ENCODE measurements at regions not wholly inside any gene's neighbourhood (a gene's known extent, or its start where the extent isn't known, plus 50 kb on each side); places are given as distances from the start of the nearest gene placed in this dataset.

GRCh38 chr1:192927496-192927895 lies 118.7 kb downstream of the RGS2 start:
- no peak for TF ChIP-seq POLR2A (IDR thresholded peaks at IDR 0.05; ENCODE audit: extremely low read depth, insufficient read length)
- no peak for TF ChIP-seq MYC (IDR thresholded peaks at IDR 0.05; ENCODE audit: low read depth, low read length)
- TF ChIP-seq MAX (IDR thresholded peaks at IDR 0.05; ENCODE audit: low read depth, low read length), result no peak
- TF ChIP-seq CTCF (IDR thresholded peaks at IDR 0.05; ENCODE audit: low read depth, low read length), result no peak
- H3K4me3 ChIP-seq (ENCODE audit: low read depth, low read length), result no peak overlapping the region
- no peak for DNase-seq (ENCODE audit: low read depth)

- H3K4me3 ChIP-seq (ENCODE audit: low read depth, low read length), result no peak overlapping the region
- no peak for TF ChIP-seq CTCF (IDR thresholded peaks at IDR 0.05; ENCODE audit: low read depth, low read length)
- no peak for TF ChIP-seq MYC (IDR thresholded peaks at IDR 0.05; ENCODE audit: low read depth, low read length)
- no peak for TF ChIP-seq MAX (IDR thresholded peaks at IDR 0.05; ENCODE audit: low read depth, low read length)
- no peak for TF ChIP-seq POLR2A (IDR thresholded peaks at IDR 0.05; ENCODE audit: extremely low read depth, insufficient read length)
- peak; percentile 45 for DNase-seq (ENCODE audit: low read depth)
These were observed 120.8 kb downstream of the RGS2 start for GRCh38 chr1:192929597-192929996.

- DNase-seq (ENCODE audit: low read depth), result no peak
- no peak for TF ChIP-seq CTCF (IDR thresholded peaks at IDR 0.05; ENCODE audit: low read depth, low read length)
- no peak for TF ChIP-seq MYC (IDR thresholded peaks at IDR 0.05; ENCODE audit: low read depth, low read length)
- TF ChIP-seq MAX (IDR thresholded peaks at IDR 0.05; ENCODE audit: low read depth, low read length), result no peak
- TF ChIP-seq POLR2A (IDR thresholded peaks at IDR 0.05; ENCODE audit: extremely low read depth, insufficient read length), result no peak
These were observed 124.9 kb downstream of the RGS2 start for GRCh38 chr1:192933744-192934143.

GRCh38 chr1:192936313-192937018 lies 122.7 kb downstream of the UCHL5 start:
- TF ChIP-seq POLR2A (IDR thresholded peaks at IDR 0.05; ENCODE audit: extremely low read depth, insufficient read length), result no peak
- no peak for TF ChIP-seq CTCF (IDR thresholded peaks at IDR 0.05; ENCODE audit: low read depth, low read length)
- no peak for TF ChIP-seq MAX (IDR thresholded peaks at IDR 0.05; ENCODE audit: low read depth, low read length)
- no peak for TF ChIP-seq MYC (IDR thresholded peaks at IDR 0.05; ENCODE audit: low read depth, low read length)
- H3K4me3 ChIP-seq (ENCODE audit: low read depth, low read length), result no peak overlapping the region

More at GRCh38 chr1:192933744-192934143, 124.9 kb downstream of the RGS2 start:
- H3K4me3 ChIP-seq (ENCODE audit: low read depth, low read length), result no peak overlapping the region

DNA sequence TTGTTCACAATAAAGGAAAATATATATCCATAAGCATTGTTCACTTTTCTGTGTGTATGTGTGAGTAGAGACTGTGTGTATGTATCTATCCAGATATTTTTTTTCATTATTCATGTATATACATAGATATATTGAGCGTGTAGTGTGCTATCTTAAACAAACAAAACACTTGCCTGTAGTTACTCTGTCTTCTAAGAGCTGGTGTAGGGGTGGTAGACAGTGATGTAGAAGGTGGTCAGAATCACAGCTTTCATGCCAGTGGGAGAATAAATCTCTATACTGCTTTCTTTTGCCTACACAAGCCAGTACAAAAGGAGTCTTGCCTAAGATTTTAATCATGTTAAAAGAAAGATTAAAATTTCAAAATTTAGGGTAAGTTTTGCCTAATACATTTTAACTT lies 122.0 kb downstream of the UCHL5 start:
- TF ChIP-seq MYC (IDR thresholded peaks at IDR 0.05; ENCODE audit: low read depth, low read length) (no peak), POLR2A (IDR thresholded peaks at IDR 0.05; ENCODE audit: extremely low read depth, insufficient read length) (no peak), MAX (IDR thresholded peaks at IDR 0.05; ENCODE audit: low read depth, low read length) (no peak), CTCF (IDR thresholded peaks at IDR 0.05; ENCODE audit: low read depth, low read length) (no peak)
- no peak overlapping the region for H3K4me3 ChIP-seq (ENCODE audit: low read depth, low read length)
- no peak for DNase-seq (ENCODE audit: low read depth)

More at GRCh38 chr1:192936313-192937018, 122.7 kb downstream of the UCHL5 start:
- DNase-seq (ENCODE audit: low read depth), result peak; percentile 64
